HG03460 (cell line): ENCODE measurements at regions not wholly inside any gene's neighbourhood (a gene's known extent, or its start where the extent isn't known, plus 50 kb on each side); places are given as distances from the start of the nearest gene placed in this dataset.
"Not testable (repeated sequence)": the region's sequence is repeated elsewhere in the genome, so short reads cannot be mapped to it uniquely, and the experiment has no call there.

Experiments
- ATAC-seq: cut with Tn5 transposase; IDR thresholded peaks from one replicate; pipeline ENCODE4 v1.9.1; 2021; ENCODE audit not compliant: unreplicated experiment

- ATAC-seq: no peak
Measured at GRCh38 chr6:168915855-168916254, 337.8 kb downstream of the THBS2 start.

GRCh38 chr6:168915242-168915641 is 338.4 kb downstream of the THBS2 start:
- ATAC-seq: no peak

- no peak for ATAC-seq
Measured at GRCh38 chr6:168913866-168914469, 339.7 kb downstream of the THBS2 start.

GRCh38 chr6:168913231-168913865 is 340.3 kb downstream of the THBS2 start:
- ATAC-seq: not testable (repeated sequence)

DNA sequence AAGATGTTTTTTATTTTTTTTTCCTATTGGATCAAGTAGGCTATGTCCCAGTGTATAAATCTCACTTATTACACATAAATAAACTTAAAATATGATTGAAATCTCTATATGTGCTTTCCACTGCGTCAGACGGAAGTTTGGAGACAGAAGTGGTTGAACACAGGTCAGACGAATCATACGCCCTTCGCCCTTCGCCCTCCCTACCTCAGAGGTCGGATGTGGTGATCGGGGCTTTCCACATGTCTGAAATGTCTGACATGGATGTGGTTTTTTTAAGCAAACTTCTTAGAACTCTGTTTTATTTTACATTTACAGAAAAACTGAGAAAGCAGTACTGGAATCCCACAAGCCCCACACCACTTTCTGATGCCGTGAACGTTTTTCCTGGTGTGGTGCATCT is 344.4 kb downstream of the THBS2 start:
- ATAC-seq: no peak

- ATAC-seq: no peak
Measured at GRCh38 chr6:168908887-168909286, 344.8 kb downstream of the THBS2 start.

DNA sequence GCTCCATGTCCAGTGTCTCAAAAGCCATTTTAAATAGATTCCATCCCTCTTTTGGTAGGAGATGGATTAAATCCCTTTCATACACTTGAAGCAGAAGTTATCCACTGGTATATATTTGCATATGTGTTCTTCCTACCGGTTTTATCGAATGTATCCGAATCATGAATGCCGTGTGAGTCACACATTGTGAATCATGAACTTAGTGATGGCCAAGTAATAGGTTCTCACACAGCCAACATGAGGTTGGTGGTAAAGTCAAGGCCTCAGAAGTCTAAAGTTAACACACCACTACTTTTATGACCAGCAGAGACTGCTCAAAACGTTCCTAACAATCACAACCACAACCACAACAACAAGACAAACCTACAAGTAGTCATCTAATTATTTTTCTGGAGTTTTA is 345.5 kb downstream of the THBS2 start:
- ATAC-seq: no peak

DNA sequence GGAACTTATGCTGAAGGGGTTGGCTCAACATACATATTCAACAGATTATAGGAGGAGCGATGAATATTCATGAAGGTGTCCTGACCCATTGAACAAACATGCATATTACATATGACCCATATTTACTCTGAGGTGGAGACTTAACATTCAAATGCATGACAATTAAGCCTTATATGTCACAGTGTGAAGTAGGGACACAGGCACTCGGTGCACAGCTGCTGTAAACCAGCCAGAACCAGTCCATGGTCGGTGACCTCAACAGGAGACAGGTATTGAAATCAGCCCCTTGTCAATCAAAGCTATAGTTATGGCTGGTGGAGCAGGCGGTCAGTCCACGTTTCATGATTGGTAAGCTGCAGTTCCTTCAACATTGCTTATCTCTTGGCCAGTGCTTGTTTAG is 347.3 kb downstream of the THBS2 start:
- ATAC-seq: no peak

- no peak for ATAC-seq
Measured at GRCh38 chr6:168905451-168906090, 348.1 kb downstream of the THBS2 start.

DNA sequence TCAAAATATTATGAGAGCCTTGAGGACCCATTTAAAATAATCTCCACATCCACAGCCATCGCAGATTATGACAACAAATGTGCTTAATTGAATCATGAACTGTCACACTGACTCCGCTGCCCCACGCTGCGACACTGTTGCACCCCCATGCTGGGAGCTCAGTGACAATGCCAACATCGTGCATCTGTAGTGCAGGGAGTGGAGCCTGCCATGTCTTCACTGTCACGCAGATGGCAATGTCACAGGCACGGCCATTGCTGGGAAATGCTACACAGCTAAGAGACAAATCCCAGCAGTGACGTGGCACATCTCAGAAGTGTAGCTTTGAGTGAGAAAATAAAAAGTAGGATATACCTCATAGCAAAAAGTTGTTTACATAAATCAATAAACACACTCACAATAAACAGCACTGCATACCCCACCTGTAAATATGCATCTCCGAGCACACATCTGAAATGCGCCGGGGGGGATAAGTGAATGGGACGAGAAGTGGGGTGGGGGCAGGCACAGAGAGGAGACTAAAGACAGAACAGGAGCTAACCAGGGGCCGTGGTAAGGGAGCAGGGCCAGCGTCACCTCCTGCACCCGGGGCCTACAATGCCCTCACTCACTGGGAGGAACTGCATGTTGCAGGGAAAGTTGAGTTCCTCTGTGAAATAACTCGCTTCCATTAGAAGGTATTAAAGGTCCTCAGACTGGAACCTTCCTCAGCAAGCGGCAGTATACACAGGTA is 349.9 kb downstream of the THBS2 start:
- no peak for ATAC-seq

DNA sequence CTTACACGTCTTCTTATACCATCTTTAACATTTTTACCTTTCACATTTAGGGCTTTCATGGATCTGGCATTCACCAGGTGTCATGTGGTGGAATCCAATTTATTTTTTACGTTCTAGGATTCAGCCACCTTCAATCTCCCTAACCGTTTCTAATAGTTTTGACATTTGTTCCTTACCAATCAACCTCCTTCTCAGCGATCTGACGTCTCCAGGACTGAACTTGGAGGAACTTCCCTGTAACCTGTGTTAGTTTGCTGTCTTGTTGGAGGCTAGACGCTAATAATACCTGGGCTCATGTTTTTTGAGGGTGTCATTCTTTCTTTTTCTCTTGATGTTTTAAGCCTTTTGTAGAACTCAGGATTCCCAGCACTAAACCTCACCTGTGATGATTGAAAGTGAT is 351.6 kb downstream of the THBS2 start:
- no peak for ATAC-seq

- ATAC-seq: no peak
Measured at GRCh38 chr6:168901076-168901475, 352.6 kb downstream of the THBS2 start.

DNA sequence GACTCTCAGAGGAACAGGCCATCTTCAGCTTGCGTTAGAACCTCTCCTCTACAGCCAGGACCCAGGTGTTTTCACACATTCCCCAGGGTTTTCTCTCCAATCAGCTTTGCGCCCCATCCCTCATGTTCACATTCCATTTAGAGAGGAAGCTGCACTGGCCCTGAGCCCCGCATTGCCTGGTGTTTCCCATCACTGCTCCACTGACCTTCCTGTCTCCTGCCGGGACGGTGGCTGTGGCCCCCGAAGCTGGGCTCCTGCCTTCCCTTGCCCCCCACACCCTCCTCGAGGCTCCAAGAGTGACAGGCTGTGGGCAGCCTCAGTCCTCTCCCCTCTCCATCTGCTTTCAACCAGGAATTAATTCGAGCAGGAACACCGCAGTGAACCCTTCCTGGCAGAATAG is 357.3 kb downstream of the THBS2 start:
- no peak for ATAC-seq

DNA sequence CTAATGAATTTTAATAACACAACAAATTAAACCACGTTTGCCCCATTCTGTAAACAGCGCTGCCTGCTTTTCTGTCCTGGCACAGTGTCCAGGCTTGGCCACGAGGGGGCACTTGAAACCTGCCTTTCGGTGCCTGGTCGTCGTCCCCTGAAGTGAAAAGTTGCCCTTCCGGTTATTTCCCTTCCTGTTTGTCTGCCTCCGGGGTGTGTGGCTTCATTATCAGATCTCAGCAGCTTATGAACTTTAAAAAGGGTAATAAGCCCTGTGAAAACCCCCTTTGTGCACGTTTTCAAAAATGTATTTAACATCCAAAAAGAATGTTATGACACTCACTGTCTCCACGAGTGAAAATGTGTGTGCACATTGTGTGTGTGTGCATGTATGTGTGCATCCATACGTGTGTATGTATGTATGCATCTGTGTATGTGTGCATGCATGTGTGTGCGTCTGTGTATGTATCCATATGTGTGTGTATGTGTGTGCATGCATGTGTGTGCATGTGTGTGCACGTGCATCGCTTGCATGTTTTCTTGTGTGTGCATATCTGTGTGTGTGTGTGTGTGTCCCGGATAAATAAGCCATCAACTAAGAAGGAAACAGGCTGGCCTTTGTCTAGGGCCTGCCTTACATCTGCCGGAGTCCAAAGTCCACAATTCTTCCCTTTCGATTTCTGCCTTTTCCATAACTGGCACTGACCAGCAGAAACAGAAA is 358.4 kb downstream of the THBS2 start:
- ATAC-seq: peak; percentile 96

DNA sequence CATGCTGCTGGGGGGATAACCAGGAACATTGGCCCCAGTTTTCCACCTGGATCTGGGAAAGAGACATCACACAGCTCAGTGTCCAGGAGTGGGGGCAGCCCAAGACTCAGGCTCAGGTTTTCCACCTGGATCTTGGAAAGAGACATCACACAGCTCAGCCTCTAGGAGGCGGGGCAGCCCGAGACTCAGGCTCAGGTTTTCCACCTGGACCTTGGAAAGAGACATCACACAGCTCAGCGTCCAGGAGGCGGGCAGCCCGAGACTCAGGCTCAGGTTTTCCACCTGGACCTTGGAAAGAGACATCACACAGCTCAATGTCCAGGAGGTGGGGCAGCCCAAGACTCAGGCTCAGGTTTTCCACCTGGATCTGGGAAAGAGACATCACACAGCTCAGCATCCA is 361.6 kb downstream of the THBS2 start:
- ATAC-seq: no peak

DNA sequence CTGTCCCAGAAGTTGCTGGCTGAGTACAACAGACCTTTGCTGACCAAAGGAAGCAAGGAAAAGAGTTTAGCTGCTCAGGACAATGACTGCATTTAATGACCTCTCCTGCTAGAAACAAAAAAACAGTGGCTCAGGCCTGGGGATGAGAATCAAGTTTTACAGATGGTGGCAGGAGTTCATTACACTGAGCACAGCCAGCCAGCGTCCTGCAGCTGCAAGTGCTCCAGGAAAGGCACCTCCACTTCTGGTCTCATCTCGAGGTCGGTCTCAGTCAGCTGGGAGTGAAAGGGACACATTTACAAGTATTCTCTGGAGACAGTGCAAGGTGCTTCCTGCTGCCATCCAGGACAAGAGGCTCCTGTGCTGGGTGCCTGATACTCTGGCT is 362.7 kb downstream of the THBS2 start:
- no peak for ATAC-seq

DNA sequence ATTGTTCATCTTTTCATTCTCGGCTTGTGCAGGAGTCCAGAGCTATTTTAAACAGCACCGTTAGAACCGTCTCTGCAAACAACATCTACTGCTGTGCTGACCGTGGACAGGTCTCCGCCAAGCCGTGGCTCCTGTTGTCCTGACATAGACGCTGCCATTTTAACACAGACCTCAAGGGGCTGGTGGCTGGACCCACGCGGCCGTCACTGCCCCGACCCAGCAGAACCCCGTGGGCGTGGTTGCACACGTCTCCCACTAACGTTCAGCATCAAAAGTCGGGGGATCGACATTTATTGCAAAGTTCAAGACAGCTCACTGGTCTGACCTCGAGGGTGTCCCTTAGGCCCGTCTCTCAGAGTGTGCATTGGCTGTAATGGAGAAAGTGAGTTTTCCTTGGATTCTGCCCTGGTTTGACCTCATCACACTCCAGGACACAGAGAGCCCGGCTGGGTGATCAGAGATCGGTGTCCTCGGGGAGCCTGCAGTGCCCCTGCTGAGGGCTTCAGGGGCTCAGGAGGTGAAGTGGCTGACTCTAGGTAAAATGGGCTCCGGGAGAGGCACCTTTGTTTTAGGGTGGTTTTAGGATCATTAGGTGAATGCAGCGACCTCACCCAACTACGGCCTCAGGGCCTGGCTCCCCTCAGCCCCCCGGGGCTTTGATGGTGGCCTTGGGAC is 363.2 kb downstream of the THBS2 start:
- ATAC-seq: no peak

GRCh38 chr6:168888786-168889345 is 364.8 kb downstream of the THBS2 start:
- no peak for ATAC-seq

DNA sequence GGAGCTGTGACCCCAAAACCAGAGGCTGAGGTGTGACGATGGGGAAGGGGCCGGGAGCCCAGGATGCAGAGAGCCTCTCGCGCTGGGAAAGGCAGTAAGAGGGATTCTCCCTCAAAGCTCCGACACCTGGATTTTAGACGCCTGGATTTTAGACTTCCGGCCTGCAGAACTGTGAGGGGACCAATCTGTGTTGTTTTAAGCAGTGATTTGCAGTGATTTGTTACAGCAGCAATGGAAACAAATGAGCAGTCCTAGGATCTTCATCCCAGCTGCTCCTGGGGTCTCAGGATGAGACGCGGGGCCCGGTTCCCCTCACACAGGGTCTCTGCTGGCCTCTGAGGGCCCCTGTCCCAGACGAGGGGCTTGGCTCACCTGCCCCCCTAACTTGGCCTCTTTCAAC is 365.5 kb downstream of the THBS2 start:
- no peak for ATAC-seq

GRCh38 chr6:168887621-168888020 is 366.0 kb downstream of the THBS2 start:
- ATAC-seq: no peak
